NCI-H128 (cell line): ENCODE measurements at regions not wholly inside any gene's neighbourhood (a gene's known extent, or its start where the extent isn't known, plus 50 kb on each side); places are given as distances from the start of the nearest gene placed in this dataset.

Experiments
- DNase-seq: peaks from one replicate; lab custom pipeline; 2025; ENCODE audit not compliant: unreplicated experiment; lab: John Stamatoyannopoulos, UW

DNA sequence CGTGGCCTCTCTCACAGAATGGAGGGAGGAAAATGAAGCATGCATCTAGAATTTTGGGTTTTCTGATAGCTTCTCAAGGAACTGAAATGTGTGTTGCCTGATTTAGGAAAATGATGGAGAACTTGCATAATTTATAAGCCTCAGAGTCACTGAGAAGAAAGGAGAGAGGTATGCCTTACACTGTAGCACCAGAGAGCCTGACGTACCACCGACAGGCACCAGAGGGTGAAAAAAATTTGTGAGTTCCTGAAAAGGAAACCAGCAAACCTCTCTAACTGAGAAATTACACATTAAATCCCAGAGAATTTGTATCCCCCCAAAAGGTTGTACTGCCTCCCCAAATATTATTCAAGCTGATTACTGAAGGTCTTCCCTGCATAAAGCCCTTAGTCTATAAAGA lies 915.3 kb upstream of the SLITRK6 start:
- DNase-seq, result no peak

DNA sequence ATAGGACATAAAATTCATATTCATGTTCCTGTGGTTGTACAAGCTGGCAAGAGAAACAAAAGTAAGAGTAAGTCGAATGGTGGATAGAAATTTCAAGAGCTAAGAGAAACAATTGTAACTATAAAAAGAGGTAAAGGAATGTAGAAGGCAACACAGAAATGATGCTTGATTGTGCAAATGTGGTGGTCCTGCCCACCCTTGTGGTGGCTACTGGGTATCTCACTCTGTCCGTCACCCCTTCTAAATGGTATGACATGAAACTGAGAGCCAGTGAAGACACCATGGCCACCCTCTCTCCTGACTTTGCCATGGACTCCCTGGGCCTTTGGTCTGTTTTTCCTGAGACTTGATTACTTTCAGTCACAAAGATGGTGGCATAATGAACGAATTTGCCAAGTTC lies 925.9 kb upstream of the SLITRK6 start:
- no peak for DNase-seq

DNA sequence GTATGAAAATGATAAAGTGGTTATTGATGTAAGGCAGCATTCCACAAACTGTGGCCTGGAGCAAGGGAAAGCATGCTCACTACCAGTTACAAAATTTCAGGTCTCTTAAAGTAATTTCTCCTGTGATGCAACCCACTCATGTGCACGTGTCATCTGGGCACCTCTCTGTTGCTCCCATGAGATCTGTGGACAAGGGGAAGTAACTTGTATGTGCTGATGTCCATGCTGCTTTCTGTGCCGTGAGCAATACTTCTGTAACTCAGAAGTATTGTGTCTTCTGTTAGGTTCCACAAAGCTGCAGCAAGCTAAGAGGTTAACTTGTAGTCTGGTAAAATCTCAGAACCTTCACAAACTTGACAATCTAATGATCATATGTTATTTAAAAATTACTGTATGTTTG lies 930.0 kb upstream of the SLITRK6 start:
- no peak for DNase-seq

DNA sequence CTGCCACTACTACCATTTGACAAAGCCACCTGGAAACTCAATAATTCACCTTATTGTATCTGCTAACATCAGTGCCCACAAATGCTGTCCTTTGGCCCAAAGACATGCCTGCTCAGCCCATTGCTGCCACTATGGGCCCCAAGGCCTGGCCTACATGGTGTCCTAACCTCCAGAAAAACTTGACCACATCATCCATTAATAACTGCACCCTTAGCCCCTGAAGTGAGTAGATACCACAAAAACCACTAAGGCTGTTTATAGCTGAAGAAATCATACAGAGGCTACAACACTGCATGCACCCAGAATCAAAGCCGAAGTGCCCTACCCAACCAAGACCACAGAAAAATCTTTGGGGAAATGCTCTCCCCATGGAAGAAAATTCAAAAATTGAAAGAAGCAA lies 932.8 kb upstream of the SLITRK6 start:
- no peak for DNase-seq

DNA sequence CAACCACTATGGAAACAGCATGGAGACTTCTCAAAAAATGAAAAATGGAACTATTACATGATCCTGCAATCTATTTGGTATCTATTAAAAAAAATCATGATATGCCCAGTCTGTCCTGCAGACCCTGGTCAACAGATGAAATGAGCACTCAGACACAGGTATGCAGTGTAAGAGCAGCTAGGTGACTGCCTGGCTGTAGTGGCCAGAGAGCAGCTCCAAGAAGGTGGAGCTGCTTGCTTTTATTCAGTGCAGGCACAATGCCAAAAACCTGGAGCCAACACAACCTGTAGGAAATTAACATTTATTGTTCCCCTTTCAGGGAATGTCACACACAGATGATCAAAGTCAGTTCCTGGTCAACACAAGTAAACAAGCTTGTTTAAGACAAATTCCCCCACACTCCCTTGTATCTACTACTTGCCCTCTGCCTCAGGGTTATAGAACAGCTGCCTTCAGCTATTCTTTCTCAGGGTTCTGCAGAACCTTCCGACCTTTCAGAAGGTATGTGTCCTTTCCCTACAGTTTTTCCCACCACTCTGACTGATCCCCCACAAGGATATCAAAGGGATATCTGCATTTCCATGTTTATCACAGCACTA lies 933.7 kb upstream of the SLITRK5 start:
- DNase-seq, result no peak

DNA sequence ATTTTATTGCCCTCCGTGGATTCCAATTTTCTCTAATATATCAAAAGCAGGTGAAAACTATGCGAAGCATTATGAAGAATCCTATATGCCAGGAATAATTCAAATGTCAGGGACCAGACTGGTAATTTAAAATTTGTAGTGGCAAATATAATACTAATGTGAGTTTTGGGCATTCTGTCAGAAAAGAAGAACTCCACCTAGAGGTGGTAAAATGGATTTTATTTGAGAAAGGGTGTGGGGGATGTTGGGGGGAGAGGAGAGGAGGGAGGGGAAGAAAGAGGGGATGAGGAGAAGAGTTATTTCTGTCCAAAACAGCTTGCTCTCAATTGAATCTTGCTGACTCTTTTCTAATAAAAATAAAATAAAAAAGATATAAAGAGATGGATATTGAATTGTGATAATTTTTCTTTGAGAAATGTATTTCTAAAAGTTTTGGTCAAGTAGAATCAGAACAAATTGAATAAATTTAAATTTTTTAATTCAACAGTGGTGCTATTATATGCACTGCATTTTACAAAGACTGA lies 929.3 kb upstream of the SLITRK5 start:
- no peak for DNase-seq

DNA sequence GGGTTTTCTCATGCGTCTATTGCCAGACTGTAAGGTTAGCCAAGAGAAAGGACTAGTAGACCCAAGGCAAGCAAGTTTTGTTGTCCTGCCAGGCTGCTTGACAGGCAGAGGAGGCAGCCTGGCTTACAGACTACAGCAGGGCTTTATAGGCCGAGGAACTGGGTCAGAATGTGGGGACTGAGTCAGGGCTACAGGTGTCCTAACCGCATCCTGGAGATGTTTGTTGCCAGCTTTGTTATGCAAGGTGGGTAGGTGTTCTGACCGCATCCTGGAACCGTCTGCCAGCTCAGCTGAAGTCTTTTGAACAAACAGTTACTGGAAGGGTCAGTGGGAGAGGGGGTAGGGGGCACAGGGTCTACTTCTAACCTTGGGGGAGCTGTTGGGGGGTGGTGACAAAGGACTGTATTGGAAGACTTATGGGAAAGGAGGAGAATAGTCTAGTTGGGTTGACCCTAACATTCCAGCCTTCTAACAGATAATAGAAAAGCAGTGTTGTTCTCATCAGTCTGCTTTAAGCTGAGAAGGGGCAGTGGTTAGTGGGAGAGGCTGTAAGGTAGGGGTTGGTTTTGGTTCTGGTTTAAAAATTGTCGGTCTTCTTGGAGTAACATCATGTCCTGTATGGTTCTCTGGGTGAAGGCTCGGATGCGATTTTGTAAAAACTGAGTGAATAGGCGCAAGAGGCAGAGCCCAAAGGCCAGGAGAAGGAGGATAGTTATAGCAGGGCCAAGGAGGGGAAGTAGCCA lies 913.8 kb upstream of the SLITRK5 start:
- DNase-seq, result no peak

DNA sequence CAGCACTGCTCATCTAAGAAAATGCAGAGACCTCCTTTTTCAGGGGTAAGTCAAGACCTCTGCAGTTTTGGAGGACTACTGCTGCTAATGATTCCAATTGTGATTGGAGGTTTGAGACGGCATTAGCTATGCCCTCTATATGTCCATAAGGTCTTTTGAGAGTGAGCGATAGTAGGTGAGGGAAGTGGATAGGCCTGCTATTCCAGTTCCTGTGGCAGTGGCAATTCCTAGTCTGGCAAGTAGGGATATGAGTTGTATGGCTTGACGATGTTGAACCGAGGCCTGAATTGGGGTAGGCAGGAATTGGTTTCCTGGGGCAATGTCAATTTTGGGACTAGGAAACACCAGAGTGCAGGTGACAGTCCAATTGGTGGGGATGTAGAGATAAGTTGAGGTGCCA lies 913.1 kb upstream of the SLITRK5 start:
- DNase-seq, result no peak

DNA sequence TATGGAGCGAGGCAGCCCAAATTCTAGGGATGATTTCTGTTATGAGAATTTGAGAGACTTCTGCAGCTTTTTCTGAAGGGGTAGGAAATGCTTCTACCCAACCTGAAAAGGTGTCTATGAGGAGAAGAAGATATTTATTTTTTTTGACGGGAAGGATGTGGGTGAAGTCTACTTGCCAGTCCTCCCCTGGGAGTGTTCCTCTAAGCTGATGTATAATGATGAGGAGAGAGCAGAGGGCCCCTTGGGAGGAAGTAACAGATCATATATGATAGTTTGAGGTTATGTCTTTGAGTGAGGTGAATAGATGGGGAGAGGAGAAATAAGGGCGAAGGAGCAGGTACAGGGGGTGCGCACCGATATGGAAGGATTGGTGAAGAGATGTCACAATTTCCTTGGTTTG lies 910.6 kb upstream of the SLITRK5 start:
- DNase-seq, result no peak

DNA sequence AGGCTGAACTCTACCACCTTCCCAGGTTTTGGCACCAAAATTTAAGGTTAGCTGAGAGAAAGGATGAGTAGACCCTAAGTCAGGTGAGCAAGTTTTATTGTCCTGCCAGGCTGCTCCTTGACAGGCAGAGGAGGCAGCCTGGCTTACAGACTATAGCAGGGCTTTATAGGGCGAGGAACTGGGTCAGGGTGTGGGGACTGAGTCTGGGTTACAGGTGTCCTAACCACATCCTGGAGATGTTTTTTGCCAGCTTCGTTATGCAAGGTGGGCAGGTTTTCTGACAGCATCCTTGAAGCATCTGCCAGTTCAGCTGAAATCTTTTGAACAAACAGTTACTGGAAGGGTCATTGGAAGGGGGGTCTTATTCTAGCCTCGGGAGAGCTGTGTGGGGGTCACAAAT lies 905.7 kb upstream of the SLITRK5 start:
- no peak for DNase-seq

DNA sequence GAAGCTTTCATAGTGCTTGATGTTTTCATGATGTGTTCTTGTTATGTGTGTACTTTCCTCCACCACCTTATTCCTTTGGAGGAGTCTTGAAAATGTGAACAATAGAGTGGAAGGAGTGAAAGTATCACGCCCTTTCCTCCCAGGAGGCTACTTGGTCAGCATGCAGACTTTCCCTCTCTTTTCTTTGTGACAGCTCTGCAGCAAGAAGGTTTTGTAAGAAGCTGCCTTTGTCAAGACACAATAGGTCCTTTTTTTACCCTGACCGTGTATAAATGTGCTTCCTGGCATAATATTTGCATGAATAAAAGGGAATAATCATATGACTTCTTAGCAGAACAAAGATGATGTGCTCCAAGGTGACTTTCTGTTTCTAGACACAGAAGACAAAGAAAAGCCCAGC lies 882.6 kb upstream of the SLITRK5 start:
- no peak for DNase-seq

DNA sequence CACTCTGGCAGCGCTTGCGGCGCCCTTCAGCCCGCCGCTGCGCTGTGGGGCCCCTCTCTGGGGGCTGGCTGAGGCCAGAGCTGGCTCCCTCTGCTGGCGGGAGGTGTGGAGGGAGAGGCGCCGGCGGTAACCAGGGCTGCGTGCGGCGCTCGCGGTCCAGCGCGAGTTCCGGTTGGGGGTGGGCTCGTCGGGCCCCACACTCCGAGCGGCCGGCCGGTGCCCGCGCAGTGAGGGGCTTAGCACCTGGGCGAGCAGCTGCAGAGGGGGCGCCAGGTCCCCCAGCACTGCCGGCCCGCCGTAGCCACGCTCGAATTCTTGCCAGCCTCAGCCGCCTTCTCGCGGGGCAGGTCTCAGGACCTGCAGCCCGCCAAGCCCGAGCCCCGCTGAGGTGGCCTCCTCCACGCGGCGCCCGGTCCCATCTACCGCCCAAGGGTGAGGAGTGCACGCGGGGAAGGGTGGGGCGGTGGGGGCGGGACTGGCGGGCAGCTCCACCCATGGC lies 879.0 kb upstream of the SLITRK5 start:
- no peak for DNase-seq

DNA sequence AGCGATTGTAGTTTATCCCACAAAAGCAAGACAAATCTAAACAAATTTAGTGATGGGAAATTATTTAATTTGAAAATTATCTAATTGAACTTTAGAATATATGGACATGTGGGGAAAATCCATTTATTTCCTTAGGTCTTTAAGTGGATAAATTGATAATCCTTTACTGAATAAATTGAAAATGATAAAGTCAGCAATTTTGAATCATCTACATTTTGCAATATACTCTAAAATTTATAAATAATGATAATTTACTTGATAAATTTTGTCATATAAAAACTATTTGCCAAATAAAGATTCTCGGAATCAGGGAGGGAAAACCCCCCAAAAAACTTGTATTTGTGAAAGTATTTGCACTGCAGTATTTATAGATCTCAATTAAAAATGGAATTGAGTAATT lies 875.3 kb upstream of the SLITRK5 start:
- DNase-seq, result no peak

DNA sequence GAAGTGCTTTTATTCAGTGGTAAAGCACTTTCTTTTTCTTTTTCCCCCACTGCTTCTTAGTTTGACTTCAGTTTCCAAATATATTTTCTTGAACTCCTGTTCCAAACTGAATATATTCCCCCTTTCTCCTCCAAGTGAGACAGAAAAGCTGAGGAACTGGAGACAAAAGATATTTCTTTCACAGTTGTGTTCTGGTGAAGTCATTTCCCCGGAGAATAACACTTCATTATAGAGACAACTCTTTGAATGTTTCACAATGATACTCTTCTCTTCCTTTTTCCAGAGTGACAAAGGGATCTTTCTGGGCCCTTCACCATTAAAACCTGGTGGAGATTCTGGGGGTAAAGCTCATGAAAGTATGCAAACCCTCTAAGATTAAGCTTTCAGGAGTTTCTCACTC lies 860.8 kb upstream of the SLITRK5 start:
- DNase-seq, result no peak

DNA sequence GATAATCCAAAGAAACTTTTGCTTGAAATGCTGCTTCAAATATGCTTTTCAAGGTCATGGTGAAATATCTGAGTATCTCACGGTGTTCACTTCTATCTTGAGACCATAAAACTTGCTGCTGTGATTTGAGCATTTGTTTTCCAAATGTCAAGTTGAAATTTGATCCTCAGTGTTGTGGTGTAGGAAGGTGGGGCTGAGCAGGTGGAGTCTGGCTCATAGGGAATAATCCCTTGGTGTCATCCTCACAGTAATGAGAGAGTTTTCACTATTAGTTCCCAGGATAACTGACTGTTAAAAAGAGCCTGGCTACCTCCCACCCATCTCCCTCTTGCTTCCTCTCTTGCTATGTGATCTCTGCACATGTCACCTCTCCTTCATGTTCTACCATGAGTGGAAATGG lies 858.0 kb upstream of the SLITRK5 start:
- no peak for DNase-seq

DNA sequence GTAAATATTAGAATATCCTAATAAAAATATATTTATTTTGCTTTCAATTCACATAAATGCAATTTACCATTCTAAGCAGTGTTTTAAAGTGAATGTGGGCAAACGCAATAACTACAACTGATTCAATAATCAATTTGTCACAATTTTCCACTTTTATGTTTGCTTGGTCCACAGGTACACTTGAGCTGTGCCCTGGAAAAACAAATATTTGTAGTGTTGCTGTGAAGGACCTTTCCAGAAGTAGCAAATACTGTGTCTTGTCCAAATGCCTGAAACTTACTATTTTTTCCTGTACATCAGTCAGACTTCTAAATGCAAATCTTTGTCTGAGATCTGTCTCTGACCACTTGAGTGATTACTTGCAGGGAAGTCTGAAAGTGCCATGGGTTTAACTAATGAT lies 845.8 kb upstream of the SLITRK5 start:
- no peak for DNase-seq

DNA sequence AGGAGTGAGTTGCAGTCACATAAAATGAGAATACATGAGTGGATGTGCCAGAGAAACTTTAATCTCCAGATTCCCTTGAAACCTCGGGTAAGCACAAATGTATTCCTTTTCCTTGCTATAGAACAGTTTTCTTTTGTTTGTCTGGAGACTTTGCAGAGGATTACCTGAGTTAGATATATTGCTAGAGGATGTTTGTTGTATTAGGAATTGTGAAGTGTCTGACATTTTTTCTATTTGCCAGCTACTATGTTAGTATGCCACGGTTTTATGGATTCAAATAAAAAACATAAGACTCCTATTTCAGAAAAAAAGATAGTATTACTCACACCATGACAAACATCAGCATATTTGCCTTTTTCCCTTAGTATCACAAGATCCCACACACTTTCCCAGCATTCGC lies 844.9 kb upstream of the SLITRK5 start:
- DNase-seq, result no peak

DNA sequence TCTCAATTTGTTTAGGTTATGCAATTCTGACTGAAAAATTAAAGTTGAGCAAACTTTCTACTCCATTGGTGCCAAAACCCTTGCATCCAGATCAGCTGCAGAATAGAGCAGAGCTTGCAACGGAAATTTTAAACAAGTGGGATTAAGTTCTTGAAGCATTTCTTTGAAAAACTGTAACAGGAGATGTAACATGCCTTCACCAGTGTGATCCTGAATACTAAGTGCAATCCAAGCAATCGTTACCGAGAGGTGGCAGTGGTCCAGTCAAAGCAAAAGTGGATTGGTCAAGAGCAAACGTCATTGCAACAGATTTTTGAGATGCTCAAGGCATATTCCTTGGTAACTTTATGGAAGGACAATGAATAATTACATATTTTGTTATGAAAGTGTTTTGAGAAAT lies 841.1 kb upstream of the SLITRK5 start:
- DNase-seq, result no peak

DNA sequence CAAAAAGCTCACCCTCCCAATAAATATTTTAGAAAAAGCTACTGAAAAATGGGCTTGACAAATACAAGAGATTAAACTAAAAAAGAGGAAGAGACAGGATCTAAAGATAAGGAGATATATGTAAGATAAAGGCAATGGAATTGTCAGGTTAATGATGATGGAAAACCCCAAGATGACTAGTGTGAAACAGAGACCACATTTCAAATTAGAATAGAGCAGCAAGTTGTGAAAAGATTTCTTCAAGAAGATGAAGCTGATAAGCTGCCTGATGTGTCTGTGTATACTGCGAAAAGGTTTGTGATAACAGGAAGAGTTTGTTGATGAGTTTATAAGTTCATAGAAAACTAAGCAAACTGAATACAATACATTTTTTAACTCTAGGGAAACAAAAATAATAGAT lies 840.1 kb upstream of the SLITRK5 start:
- no peak for DNase-seq

DNA sequence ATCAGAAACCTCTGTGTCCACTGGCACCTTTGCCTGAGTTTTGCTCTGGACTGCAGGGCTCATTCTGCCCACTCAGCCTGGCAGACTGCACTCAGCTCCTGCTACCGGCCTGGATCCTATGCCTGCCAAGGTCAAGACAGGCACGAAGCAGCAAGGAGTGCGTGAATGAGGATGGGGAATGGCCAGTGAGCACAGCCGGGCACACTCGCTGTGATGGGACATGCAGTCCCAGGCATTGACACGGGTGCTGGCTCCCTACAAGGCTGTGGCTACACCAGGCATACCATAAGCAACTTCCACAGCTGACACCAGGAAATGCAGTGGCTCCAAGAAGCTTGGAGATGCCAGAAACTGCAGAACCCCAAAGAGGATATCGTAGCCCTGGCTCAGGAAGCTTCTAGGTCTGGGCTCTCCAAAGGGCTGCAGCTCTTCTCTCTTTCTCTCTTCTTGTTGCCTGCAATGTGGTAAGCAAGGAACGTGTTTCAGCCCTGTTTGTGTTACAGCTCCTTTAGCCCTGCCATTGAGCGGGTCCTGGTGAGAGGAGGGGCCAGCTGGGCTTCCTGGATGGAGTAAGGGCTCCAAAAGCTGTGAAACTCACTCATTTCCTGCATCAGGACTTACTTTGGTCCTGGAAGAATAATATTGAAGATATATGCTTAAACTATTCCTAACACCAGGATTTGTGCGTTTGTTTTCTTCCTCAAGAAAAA lies 832.6 kb upstream of the SLITRK5 start:
- no peak for DNase-seq

DNA sequence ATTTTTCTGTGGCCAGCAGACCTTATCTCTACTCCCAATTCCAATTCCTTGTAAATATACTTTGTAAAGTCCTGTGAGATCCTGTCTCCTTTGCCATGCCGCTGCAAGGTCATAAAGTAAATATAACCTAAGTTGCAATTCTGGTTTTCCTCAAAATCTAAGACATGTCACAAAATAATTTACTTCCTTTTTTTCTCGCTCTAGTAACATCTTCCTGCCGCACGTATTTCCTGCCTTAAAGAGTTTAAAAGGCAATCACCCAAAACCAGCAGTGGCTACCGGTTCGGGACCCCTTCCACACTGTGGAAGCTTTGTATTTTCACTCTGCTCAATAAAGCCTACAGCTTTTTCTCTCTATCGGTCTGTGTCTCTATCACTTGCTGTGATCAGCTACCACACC lies 832.0 kb upstream of the SLITRK5 start:
- DNase-seq, result no peak
